Liver (tissue), 8 donors: ENCODE measurements at regions not wholly inside any gene's neighbourhood (a gene's known extent, or its start where the extent isn't known, plus 50 kb on each side); places are given as distances from the start of the nearest gene placed in this dataset.

Source experiments
- DNase-seq: peaks from one replicate; pipeline ENCODE4 v3.0.0-alpha.2; 2017; ENCODE audit warnings: low spot score
- H3K27ac ChIP-seq, 2 donors: one replicate each; pipeline ENCODE4 v1.7.0; 2013; ENCODE audit warnings: inconsistent platforms in 2 of 2, low read length in 2 of 2, control low read depth in 1 of 2, low read depth in 1 of 2, mild to moderate bottlenecking in 1 of 2
- H3K27me3 ChIP-seq, 4 donors: one replicate each; pipeline versions ENCODE4 v1.6.1 to v1.7.0; 2013; ENCODE audit warnings: low read length in 3 of 4, inconsistent platforms in 1 of 4, mild to moderate bottlenecking in 1 of 4, moderate library complexity in 1 of 4; ENCODE audit not compliant: control insufficient read depth in 4 of 4, insufficient read depth in 4 of 4
- H3K36me3 ChIP-seq, 4 donors: one replicate each; pipeline versions ENCODE4 v1.6.1 to v1.7.0; 2013; ENCODE audit warnings: low read length in 3 of 4, mild to moderate bottlenecking in 3 of 4, low read depth in 1 of 4, moderate library complexity in 1 of 4; ENCODE audit not compliant: control insufficient read depth in 4 of 4, insufficient read depth in 3 of 4
- H3K4me1 ChIP-seq, 4 donors: one replicate each; pipeline versions ENCODE4 v1.6.1 to v1.7.0; 2013; ENCODE audit warnings: low read length in 3 of 4, mild to moderate bottlenecking in 3 of 4, moderate library complexity in 1 of 4; ENCODE audit not compliant: control insufficient read depth in 4 of 4, insufficient read depth in 4 of 4
- H3K4me3 ChIP-seq, 3 donors: one replicate each; pipeline versions ENCODE4 v1.6.1 to v1.7.0; 2013; ENCODE audit warnings: low read length in 3 of 3, control low read depth in 1 of 3, low read depth in 1 of 3, mild to moderate bottlenecking in 1 of 3
- H3K9ac ChIP-seq, 2 donors: one replicate each; pipeline ENCODE4 v1.7.0; 2013; ENCODE audit warnings: low read length in 2 of 2, mild to moderate bottlenecking in 2 of 2, moderate library complexity in 2 of 2, control low read depth in 1 of 2, low read depth in 1 of 2
- H3K9me3 ChIP-seq, 4 donors: one replicate each; pipeline versions ENCODE4 v1.6.1 to v1.7.0; 2013; ENCODE audit warnings: low read length in 3 of 4; ENCODE audit not compliant: control insufficient read depth in 4 of 4
- ATF3 ChIP-seq: IDR thresholded peaks from 2 replicates; pipeline ENCODE4 v1.6.1; 2016; ENCODE audit warnings: antibody characterized with exemption
- CTCF ChIP-seq: fragments of 150-350 bp; IDR thresholded peaks from 2 replicates; pipeline ENCODE4 v1.5.1; 2017; ENCODE audit warnings: improper control_type of control experiment, low read depth, low read length; ENCODE audit not compliant: missing input control
- EGR1 ChIP-seq, 2 donors: IDR thresholded peaks; 2 replicates each; pipeline ENCODE4 v1.6.1; 2016 to 2018; ENCODE audit warnings: antibody characterized with exemption in 2 of 2, low read depth in 2 of 2
- FOXA1 ChIP-seq: IDR thresholded peaks from 2 replicates; pipeline ENCODE4 v1.6.1; 2016; ENCODE audit warnings: antibody characterized with exemption
- FOXA2 ChIP-seq: IDR thresholded peaks from 2 replicates; pipeline ENCODE4 v1.6.1; 2016; ENCODE audit warnings: antibody characterized with exemption
- GABPA ChIP-seq, 2 donors: IDR thresholded peaks in 1 of 2; conservative IDR thresholded peaks in 1 of 2; 2 replicates each; pipeline ENCODE4 v1.6.1; 2016; ENCODE audit warnings: antibody characterized with exemption in 2 of 2, mild to moderate bottlenecking in 1 of 2, moderate library complexity in 1 of 2
- HNF4A ChIP-seq, 2 donors: conservative IDR thresholded peaks; 2 replicates each; pipeline ENCODE4 v1.6.1; 2016; ENCODE audit warnings: antibody characterized with exemption in 2 of 2, mild to moderate bottlenecking in 2 of 2
- HNF4G ChIP-seq: IDR thresholded peaks from 2 replicates; pipeline ENCODE4 v1.6.1; 2016; ENCODE audit warnings: antibody characterized with exemption
- JUND ChIP-seq, 2 donors: IDR thresholded peaks; 2 replicates each; pipeline ENCODE4 v1.6.1; 2016; ENCODE audit warnings: antibody characterized with exemption in 2 of 2
- NR2F2 ChIP-seq: IDR thresholded peaks from 2 replicates; pipeline ENCODE4 v1.6.1; 2016; ENCODE audit warnings: antibody characterized with exemption
- RAD21 ChIP-seq, 2 donors: IDR thresholded peaks; 2 replicates each; pipeline ENCODE4 v1.6.1; 2016; ENCODE audit warnings: antibody characterized with exemption in 2 of 2, mild to moderate bottlenecking in 2 of 2
- REST ChIP-seq: IDR thresholded peaks from 2 replicates; pipeline ENCODE4 v1.6.1; 2016; ENCODE audit warnings: antibody characterized with exemption, mild to moderate bottlenecking
- RXRA ChIP-seq, 2 donors: IDR thresholded peaks; 2 replicates each; pipeline ENCODE4 v1.6.1; 2017 to 2018; ENCODE audit warnings: antibody characterized with exemption in 2 of 2, mild to moderate bottlenecking in 1 of 2
- SP1 ChIP-seq: IDR thresholded peaks from 2 replicates; pipeline ENCODE4 v1.6.1; 2018; ENCODE audit warnings: antibody characterized with exemption, mild to moderate bottlenecking
- TAF1 ChIP-seq: conservative IDR thresholded peaks from 2 replicates; pipeline ENCODE4 v1.6.1; 2016; ENCODE audit warnings: antibody characterized with exemption, mild to moderate bottlenecking
- YY1 ChIP-seq: IDR thresholded peaks from 2 replicates; pipeline ENCODE4 v1.6.1; 2016; ENCODE audit warnings: antibody characterized with exemption, mild to moderate bottlenecking
- WGBS: extraction: QIAGEN DNeasy Blood & Tissue Kit; methylation state at CpG from one replicate; pipeline ENCODE4 v1.1.7; 2013; 5-methylcytosine and 5-hydroxymethylcytosine counted together
- TF ChIP-seq, protein P1 (sequence below): IDR thresholded peaks from 2 replicates; pipeline ENCODE4 v1.6.1; 2016; ENCODE audit warnings: antibody characterized with exemption
- TF ChIP-seq, protein P2 (sequence below): IDR thresholded peaks from 2 replicates; pipeline ENCODE4 v1.6.1; 2016; ENCODE audit warnings: antibody characterized with exemption
- donor health status: healthy.
- donor health status: healthy.
- donor health status: healthy.
- donor health status: healthy.
- donor health status: healthy.

DNA sequence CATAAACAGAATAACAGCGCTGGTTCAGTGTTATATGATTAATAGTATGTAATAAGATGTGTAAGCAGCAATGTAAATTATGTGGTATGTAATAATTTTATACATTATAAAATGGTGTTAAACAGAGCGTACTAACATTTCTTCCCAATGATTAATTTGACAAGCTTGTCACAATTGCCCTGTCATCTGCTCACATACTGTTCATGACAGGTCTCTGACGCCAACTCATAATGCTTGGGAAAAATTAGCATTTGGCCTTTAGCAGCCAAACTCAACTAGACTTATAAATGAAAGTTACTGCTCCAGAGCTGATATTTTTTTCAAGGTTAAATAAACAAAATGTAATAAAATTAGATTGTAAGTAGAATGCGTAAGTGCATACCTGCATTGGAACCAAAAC lies 246.8 kb downstream of the TRAM1L1 start:
- Histone ChIP-seq H3K27ac (no peak overlapping the region), H3K27me3 (peaks cover 0 to 8% (median under 1%) of the 10 kb centered on the region in 4 donors), H3K4me3 (no peak overlapping the region), H3K9ac (no peak overlapping the region), H3K9me3 (peaks cover 0 to 3% (median 0%) of the 10 kb centered on the region in 4 donors), H3K36me3 (no peaks in the 10 kb centered on the region), H3K4me1 (no peaks in the 10 kb centered on the region)
- 87% methylated on average over 4 of the region's 4 CpGs for WGBS
- DNase-seq: no peak
- no peak for TF ChIP-seq HNF4A (conservative IDR thresholded peaks at IDR 0.05)
- no peak for TF ChIP-seq REST
- TF ChIP-seq SP1: no peak
- TF ChIP-seq, protein P1, sequence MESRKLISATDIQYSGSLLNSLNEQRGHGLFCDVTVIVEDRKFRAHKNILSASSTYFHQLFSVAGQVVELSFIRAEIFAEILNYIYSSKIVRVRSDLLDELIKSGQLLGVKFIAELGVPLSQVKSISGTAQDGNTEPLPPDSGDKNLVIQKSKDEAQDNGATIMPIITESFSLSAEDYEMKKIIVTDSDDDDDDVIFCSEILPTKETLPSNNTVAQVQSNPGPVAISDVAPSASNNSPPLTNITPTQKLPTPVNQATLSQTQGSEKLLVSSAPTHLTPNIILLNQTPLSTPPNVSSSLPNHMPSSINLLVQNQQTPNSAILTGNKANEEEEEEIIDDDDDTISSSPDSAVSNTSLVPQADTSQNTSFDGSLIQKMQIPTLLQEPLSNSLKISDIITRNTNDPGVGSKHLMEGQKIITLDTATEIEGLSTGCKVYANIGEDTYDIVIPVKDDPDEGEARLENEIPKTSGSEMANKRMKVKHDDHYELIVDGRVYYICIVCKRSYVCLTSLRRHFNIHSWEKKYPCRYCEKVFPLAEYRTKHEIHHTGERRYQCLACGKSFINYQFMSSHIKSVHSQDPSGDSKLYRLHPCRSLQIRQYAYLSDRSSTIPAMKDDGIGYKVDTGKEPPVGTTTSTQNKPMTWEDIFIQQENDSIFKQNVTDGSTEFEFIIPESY: no peak
- TF ChIP-seq RAD21 (IDR thresholded peaks at IDR 0.05): no peak
- TF ChIP-seq HNF4G: no peak

DNA sequence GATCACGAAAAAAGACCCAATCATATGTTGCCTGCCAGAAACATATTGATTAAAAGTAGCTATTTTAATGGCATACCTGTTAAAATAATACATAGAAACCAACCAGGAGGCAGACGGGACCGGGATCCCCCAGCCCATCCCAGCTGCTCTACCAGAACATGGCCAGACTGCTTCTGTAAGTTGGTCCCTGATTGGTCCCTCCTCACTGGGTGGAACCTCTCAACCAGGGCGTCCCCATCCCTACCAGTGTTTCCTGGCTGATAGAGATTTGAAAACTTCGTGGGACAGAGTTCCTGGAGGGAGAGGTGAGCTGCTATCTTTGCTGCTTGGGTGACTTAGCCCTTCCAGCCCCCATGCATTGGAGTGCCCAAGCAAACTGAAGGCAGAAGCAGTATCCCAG lies 256.2 kb downstream of the TRAM1L1 start:
- Histone ChIP-seq H3K27ac (no peak overlapping the region), H3K4me1 (no peaks in the 10 kb centered on the region), H3K27me3 (no peaks in the 10 kb centered on the region), H3K9ac (no peak overlapping the region), H3K9me3 (peaks cover 0 to 4% (median 2%) of the 10 kb centered on the region in 4 donors), H3K4me3 (no peak overlapping the region), H3K36me3 (no peaks in the 10 kb centered on the region)
- WGBS: 71% methylated on average over 5 of the region's 5 CpGs
- no peak for TF ChIP-seq HNF4A (conservative IDR thresholded peaks at IDR 0.05)
- TF ChIP-seq SP1: no peak
- TF ChIP-seq FOXA1: no peak
- no peak for TF ChIP-seq ATF3
- no peak for TF ChIP-seq GABPA (IDR thresholded peaks at IDR 0.05 in 1 of 2, conservative IDR thresholded peaks at IDR 0.05 in 1 of 2)
- TF ChIP-seq CTCF: no peak
- TF ChIP-seq REST: no peak
- no peak for TF ChIP-seq RXRA (IDR thresholded peaks at IDR 0.05)
- no peak for TF ChIP-seq NR2F2
- TF ChIP-seq, protein P2, sequence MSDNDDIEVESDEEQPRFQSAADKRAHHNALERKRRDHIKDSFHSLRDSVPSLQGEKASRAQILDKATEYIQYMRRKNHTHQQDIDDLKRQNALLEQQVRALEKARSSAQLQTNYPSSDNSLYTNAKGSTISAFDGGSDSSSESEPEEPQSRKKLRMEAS: no peak
- TF ChIP-seq EGR1 (IDR thresholded peaks at IDR 0.05; ENCODE audit: low read depth in 2 of 2): no peak
- TF ChIP-seq, protein P1: no peak
- no peak for TF ChIP-seq YY1
- no peak for TF ChIP-seq JUND (IDR thresholded peaks at IDR 0.05)
- TF ChIP-seq FOXA2: no peak
- no peak for TF ChIP-seq RAD21 (IDR thresholded peaks at IDR 0.05)
- no peak for TF ChIP-seq HNF4G
- no peak for TF ChIP-seq TAF1
- no peak for DNase-seq
